ENCODE measurements at regions not wholly inside any gene's neighbourhood (a gene's known extent, or its start where the extent isn't known, plus 50 kb on each side); places are given as distances from the start of the nearest gene placed in this dataset.

GRCh38 chr9:105158898-105159297, 85.6 kb upstream of the SLC44A1 start:
- no peaks in the 10 kb centered on the region for H3K27me3 Mint-ChIP-seq (ENCODE audit: unreplicated experiment)
- H3K27ac Mint-ChIP-seq (ENCODE audit: unreplicated experiment) = no peak overlapping the region
- H3K36me3 Mint-ChIP-seq (ENCODE audit: unreplicated experiment) = no peaks in the 10 kb centered on the region
- DNase-seq = no peak
- no peak overlapping the region for H3K4me3 Mint-ChIP-seq (ENCODE audit: unreplicated experiment)
- no peak for TF ChIP-seq CTCF (IDR thresholded peaks at IDR 0.05; ENCODE audit: partially characterized antibody, unreplicated experiment)
- peaks cover 6% of the 10 kb centered on the region for H3K4me1 Mint-ChIP-seq (ENCODE audit: low read depth, unreplicated experiment)
- H3K9me3 Mint-ChIP-seq (ENCODE audit: unreplicated experiment) = no peaks in the 10 kb centered on the region

DNA sequence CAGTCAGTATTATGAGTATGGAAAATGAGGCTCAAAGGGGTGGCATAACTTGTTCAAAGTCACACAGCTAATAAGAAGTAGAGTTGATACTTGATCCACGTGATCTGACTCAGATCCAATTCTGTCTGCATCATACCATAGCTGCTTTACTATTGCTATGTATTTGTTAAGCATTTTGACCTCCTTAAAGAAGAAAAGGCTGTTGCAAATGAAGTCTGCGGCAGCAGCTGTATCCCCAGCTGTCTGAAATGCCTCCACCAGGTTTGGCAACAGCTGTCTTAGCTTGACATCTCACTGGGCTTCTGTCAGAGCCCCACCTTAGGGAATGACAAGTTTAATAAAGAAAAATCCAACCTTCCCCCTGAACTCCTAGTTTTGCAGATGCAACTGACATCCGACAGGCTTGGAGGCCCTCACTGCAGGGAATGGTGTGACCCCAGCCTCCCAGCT, 75.6 kb upstream of the SLC44A1 start:
- H3K4me1 Mint-ChIP-seq (ENCODE audit: low read depth, unreplicated experiment) = peaks cover 22% of the 10 kb centered on the region
- no peak for TF ChIP-seq CTCF (IDR thresholded peaks at IDR 0.05; ENCODE audit: partially characterized antibody, unreplicated experiment)
- no peak for DNase-seq

DNA sequence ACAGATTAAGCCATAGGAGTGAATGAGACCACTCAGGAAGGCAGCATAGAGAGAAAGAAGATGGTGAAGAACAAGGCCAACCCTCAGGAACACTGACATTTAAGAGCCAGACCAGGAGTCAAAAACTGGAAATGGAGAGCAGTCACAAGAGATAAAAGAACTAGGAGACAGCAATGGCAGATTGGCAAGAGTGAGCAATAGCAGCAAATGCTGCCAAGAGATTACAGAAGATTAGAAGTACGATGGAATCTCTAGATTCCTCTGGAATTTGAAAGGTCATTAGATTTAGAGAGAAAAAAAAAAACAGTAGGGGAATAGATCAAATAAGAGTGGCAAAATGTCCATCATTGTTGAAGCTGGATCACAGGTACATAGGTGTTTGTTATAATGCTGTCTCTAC, 73.4 kb upstream of the SLC44A1 start:
- no peaks in the 10 kb centered on the region for H3K36me3 Mint-ChIP-seq (ENCODE audit: unreplicated experiment)
- TF ChIP-seq CTCF (IDR thresholded peaks at IDR 0.05; ENCODE audit: partially characterized antibody, unreplicated experiment) = no peak
- DNase-seq = no peak
- peaks cover 2% of the 10 kb centered on the region for H3K9me3 Mint-ChIP-seq (ENCODE audit: unreplicated experiment)
- H3K4me1 Mint-ChIP-seq (ENCODE audit: low read depth, unreplicated experiment) = peaks cover 27% of the 10 kb centered on the region
- H3K4me3 Mint-ChIP-seq (ENCODE audit: unreplicated experiment) = no peak overlapping the region
- H3K27ac Mint-ChIP-seq (ENCODE audit: unreplicated experiment) = no peak overlapping the region
- H3K27me3 Mint-ChIP-seq (ENCODE audit: unreplicated experiment) = peaks cover 3% of the 10 kb centered on the region

More for the DNA sequence above, 75.6 kb upstream of the SLC44A1 start:
- Mint-ChIP-seq H3K9me3 (ENCODE audit: unreplicated experiment) (peaks cover 2% of the 10 kb centered on the region), H3K36me3 (ENCODE audit: unreplicated experiment) (no peaks in the 10 kb centered on the region), H3K27me3 (ENCODE audit: unreplicated experiment) (peaks cover 3% of the 10 kb centered on the region), H3K4me3 (ENCODE audit: unreplicated experiment) (no peak overlapping the region), H3K27ac (ENCODE audit: unreplicated experiment) (no peak overlapping the region)

- Mint-ChIP-seq H3K4me1 (ENCODE audit: low read depth, unreplicated experiment) (peaks cover 27% of the 10 kb centered on the region), H3K4me3 (ENCODE audit: unreplicated experiment) (no peak overlapping the region), H3K27me3 (ENCODE audit: unreplicated experiment) (peaks cover 3% of the 10 kb centered on the region), H3K36me3 (ENCODE audit: unreplicated experiment) (no peaks in the 10 kb centered on the region), H3K27ac (ENCODE audit: unreplicated experiment) (no peak overlapping the region), H3K9me3 (ENCODE audit: unreplicated experiment) (peaks cover 2% of the 10 kb centered on the region)
- TF ChIP-seq CTCF (IDR thresholded peaks at IDR 0.05; ENCODE audit: partially characterized antibody, unreplicated experiment) = no peak
- DNase-seq = no peak
Observed at GRCh38 chr9:105171589-105171988, 72.9 kb upstream of the SLC44A1 start.

- Mint-ChIP-seq H3K4me1 (ENCODE audit: low read depth, unreplicated experiment) (peaks cover 27% of the 10 kb centered on the region), H3K9me3 (ENCODE audit: unreplicated experiment) (peaks cover 2% of the 10 kb centered on the region), H3K4me3 (ENCODE audit: unreplicated experiment) (no peak overlapping the region), H3K36me3 (ENCODE audit: unreplicated experiment) (no peaks in the 10 kb centered on the region), H3K27me3 (ENCODE audit: unreplicated experiment) (peaks cover 3% of the 10 kb centered on the region), H3K27ac (ENCODE audit: unreplicated experiment) (no peak overlapping the region)
- no peak for DNase-seq
- no peak for TF ChIP-seq CTCF (IDR thresholded peaks at IDR 0.05; ENCODE audit: partially characterized antibody, unreplicated experiment)
Observed at GRCh38 chr9:105172436-105172835, 72.0 kb upstream of the SLC44A1 start.

All from glutamatergic neuron (in vitro differentiated cells).